ENCODE measurements at regions not wholly inside any gene's neighbourhood (a gene's known extent, or its start where the extent isn't known, plus 50 kb on each side); places are given as distances from the start of the nearest gene placed in this dataset.
"Not testable (repeated sequence)": the region's sequence is repeated elsewhere in the genome, so short reads cannot be mapped to it uniquely, and the experiment has no call there.

GRCh38 chr17:33875973-33876372, 379.1 kb upstream of the CCL2 start:
- H3K9me3 ChIP-seq (ENCODE audit: low read depth, low read length, poor library complexity, severe bottlenecking) = no peaks in the 10 kb centered on the region
- no peaks in the 10 kb centered on the region for H3K27me3 ChIP-seq (replicated peaks; ENCODE audit: insufficient read depth, low read depth, low read length, poor library complexity)
- no peak overlapping the region for H3K27ac ChIP-seq (ENCODE audit: low read depth, low read length, poor library complexity, severe bottlenecking)
- intact Hi-C loops (cut with micrococcal nuclease; ENCODE audit: unreplicated experiment) = no loop called here
- TF ChIP-seq CTCF (conservative IDR thresholded peaks at IDR 0.05; ENCODE audit: low read depth, low read length) (no peak), EZH2 (IDR thresholded peaks at IDR 0.05; ENCODE audit: borderline replicate concordance, low read depth, low read length, poor library complexity, severe bottlenecking) (no peak)
- no TSS peak for BruUV-seq (replicated peaks)
- CTCF ChIA-PET = no interaction called here
- POLR2A ChIA-PET (ENCODE audit: low non-redundant PET) = no interaction called here
- H3K4me1 ChIP-seq (ENCODE audit: insufficient read depth, low read length, poor library complexity, severe bottlenecking) = no peaks in the 10 kb centered on the region
- DNase-seq (ENCODE audit: low spot score) = no peak
- H3K4me3 ChIP-seq (ENCODE audit: low read depth, low read length, poor library complexity, severe bottlenecking) = no peak overlapping the region
- no peaks in the 10 kb centered on the region for H3K36me3 ChIP-seq (ENCODE audit: insufficient read depth, low read length, poor library complexity, severe bottlenecking)

- H3K27me3 ChIP-seq (replicated peaks; ENCODE audit: insufficient read depth, low read depth, low read length, poor library complexity); POLR2A ChIA-PET (ENCODE audit: low non-redundant PET); H3K4me3 ChIP-seq (ENCODE audit: low read depth, low read length, poor library complexity, severe bottlenecking); CTCF ChIA-PET; BruUV-seq (replicated peaks); DNase-seq (ENCODE audit: low spot score); intact Hi-C loops (cut with micrococcal nuclease; ENCODE audit: unreplicated experiment); H3K36me3 ChIP-seq (ENCODE audit: insufficient read depth, low read length, poor library complexity, severe bottlenecking); H3K9me3 ChIP-seq (ENCODE audit: low read depth, low read length, poor library complexity, severe bottlenecking); H3K4me1 ChIP-seq (ENCODE audit: insufficient read depth, low read length, poor library complexity, severe bottlenecking); H3K27ac ChIP-seq (ENCODE audit: low read depth, low read length, poor library complexity, severe bottlenecking): not testable (repeated sequence)
Observed at GRCh38 chr17:33882273-33882672, 372.8 kb upstream of the CCL2 start.

GRCh38 chr17:33882677-33883076, 372.4 kb upstream of the CCL2 start:
- H3K36me3 ChIP-seq (ENCODE audit: insufficient read depth, low read length, poor library complexity, severe bottlenecking); intact Hi-C loops (cut with micrococcal nuclease; ENCODE audit: unreplicated experiment); BruUV-seq (replicated peaks); CTCF ChIA-PET; POLR2A ChIA-PET (ENCODE audit: low non-redundant PET); H3K27ac ChIP-seq (ENCODE audit: low read depth, low read length, poor library complexity, severe bottlenecking); DNase-seq (ENCODE audit: low spot score); H3K9me3 ChIP-seq (ENCODE audit: low read depth, low read length, poor library complexity, severe bottlenecking); H3K4me1 ChIP-seq (ENCODE audit: insufficient read depth, low read length, poor library complexity, severe bottlenecking); H3K4me3 ChIP-seq (ENCODE audit: low read depth, low read length, poor library complexity, severe bottlenecking); H3K27me3 ChIP-seq (replicated peaks; ENCODE audit: insufficient read depth, low read depth, low read length, poor library complexity): not testable (repeated sequence)

- POLR2A ChIA-PET (ENCODE audit: low non-redundant PET) = no interaction called here
- no TSS peak for BruUV-seq (replicated peaks)
- CTCF ChIA-PET = no interaction called here
Observed at GRCh38 chr17:33888455-33888854, 366.6 kb upstream of the CCL2 start.

More at GRCh38 chr17:33888455-33888854, 366.6 kb upstream of the CCL2 start:
- Histone ChIP-seq H3K4me3 (ENCODE audit: low read depth, low read length, poor library complexity, severe bottlenecking) (no peak overlapping the region), H3K36me3 (ENCODE audit: insufficient read depth, low read length, poor library complexity, severe bottlenecking) (no peaks in the 10 kb centered on the region), H3K4me1 (ENCODE audit: insufficient read depth, low read length, poor library complexity, severe bottlenecking) (no peaks in the 10 kb centered on the region), H3K27ac (ENCODE audit: low read depth, low read length, poor library complexity, severe bottlenecking) (no peak overlapping the region), H3K27me3 (replicated peaks; ENCODE audit: insufficient read depth, low read depth, low read length, poor library complexity) (peaks cover 5% of the 10 kb centered on the region), H3K9me3 (ENCODE audit: low read depth, low read length, poor library complexity, severe bottlenecking) (no peaks in the 10 kb centered on the region)
- DNase-seq (ENCODE audit: low spot score) = no peak
- TF ChIP-seq EZH2 (IDR thresholded peaks at IDR 0.05; ENCODE audit: borderline replicate concordance, low read depth, low read length, poor library complexity, severe bottlenecking) (no peak), CTCF (conservative IDR thresholded peaks at IDR 0.05; ENCODE audit: low read depth, low read length) (no peak)
- intact Hi-C loops (cut with micrococcal nuclease; ENCODE audit: unreplicated experiment) = no loop called here
